HG03060 (cell line): ENCODE measurements at regions not wholly inside any gene's neighbourhood (a gene's known extent, or its start where the extent isn't known, plus 50 kb on each side); places are given as distances from the start of the nearest gene placed in this dataset.
"Not testable (repeated sequence)": the region's sequence is repeated elsewhere in the genome, so short reads cannot be mapped to it uniquely, and the experiment has no call there.

Source experiments
- ATAC-seq: cut with Tn5 transposase; IDR thresholded peaks from one replicate; pipeline ENCODE4 v1.9.1; 2021; ENCODE audit warnings: low read depth, moderate number of reproducible peaks; ENCODE audit not compliant: unreplicated experiment

GRCh38 chr13:52565324-52565723 is 76.9 kb upstream of the HNRNPA1L2 start:
- peak; percentile 86 for ATAC-seq

DNA sequence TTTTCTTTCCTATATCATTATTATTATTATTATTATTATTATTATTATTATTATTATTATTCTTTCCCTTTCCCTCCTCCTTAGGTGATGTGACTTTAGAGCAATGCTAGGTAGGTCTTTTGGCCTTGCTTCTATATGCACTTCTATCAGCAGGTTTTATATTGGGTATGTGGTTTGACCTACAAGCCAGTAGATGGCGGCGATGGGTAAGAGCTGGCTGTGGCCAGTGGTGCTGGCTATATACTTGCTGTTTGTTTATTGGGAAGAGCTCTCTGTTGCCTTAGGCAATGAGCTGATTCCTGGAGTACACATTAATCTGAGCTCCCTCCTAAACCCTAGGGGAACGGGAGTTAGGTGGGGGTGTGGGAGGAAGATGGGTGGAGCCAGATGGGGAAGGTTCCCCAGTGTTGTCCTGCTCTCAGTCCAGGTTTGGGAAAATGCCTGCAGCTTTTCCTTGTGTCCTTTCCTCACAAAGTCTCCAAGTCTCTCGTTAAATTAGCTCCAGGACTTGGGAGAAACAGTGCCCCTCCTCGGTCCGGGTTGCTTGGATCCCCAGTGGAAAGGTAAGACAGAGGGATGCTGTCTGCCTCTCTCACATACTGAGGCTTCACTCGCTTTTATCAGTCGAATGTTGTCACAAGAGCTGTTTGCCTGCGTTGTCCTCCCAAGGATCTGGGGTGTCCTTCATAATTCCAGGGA is 72.2 kb upstream of the HNRNPA1L2 start:
- not testable (repeated sequence) for ATAC-seq

DNA sequence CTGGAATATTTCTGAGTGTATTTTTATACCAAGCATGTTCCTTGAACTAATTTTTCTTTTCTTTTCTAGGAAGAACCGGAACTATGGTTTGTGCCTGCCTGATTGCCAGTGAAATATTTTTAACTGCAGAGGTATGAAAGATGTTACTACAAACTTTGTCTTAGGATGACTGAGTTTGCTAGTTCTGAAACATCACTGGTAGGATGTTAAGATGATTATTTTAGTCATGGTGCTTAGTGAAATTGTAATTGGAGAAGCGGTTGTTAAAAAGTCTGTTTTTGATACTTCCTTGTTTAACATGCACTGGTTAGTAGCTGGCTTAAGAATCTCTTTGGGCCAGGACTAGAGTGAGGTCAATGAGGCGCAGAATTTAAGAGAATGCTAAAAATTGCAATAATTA is 71.1 kb upstream of the HNRNPA1L2 start:
- not testable (repeated sequence) for ATAC-seq

DNA sequence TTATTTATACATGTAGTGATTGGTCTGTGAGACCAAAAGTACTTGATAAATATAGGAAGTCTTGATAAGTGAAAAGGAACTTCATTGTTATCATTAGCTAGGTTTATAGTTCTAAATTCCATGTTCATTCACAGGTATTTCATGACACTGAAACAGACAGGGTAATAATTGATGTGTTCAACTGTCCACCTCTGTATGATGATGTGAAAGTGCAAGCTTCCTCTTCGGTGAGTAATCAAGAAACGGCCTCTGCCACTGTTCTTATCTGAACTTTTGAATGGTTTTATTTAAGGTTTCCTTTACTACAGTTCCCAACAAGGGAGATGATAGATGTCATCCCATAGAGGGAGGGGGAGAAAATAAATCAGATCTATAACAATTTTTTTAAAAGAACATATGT is 59.3 kb upstream of the HNRNPA1L2 start:
- peak; percentile 65 for ATAC-seq
